NCI-H69 (cell line): ENCODE measurements at regions not wholly inside any gene's neighbourhood (a gene's known extent, or its start where the extent isn't known, plus 50 kb on each side); places are given as distances from the start of the nearest gene placed in this dataset.

Experiments used
- DNase-seq: peaks from one replicate; lab custom pipeline; 2025; lab: John Stamatoyannopoulos, UW

GRCh38 chrX:155682834-155683233, 70.1 kb upstream of the TMLHE start:
- DNase-seq = no peak

- DNase-seq = no peak
Measured at GRCh38 chrX:155679715-155680114, 67.0 kb upstream of the TMLHE start.

GRCh38 chrX:155673338-155673737, 60.6 kb upstream of the TMLHE start:
- DNase-seq = no peak

GRCh38 chrX:155666741-155667140, 54.0 kb upstream of the TMLHE start:
- no peak for DNase-seq
